Spleen (tissue), 11 donors: ENCODE measurements at regions not wholly inside any gene's neighbourhood (a gene's known extent, or its start where the extent isn't known, plus 50 kb on each side); places are given as distances from the start of the nearest gene placed in this dataset.

Experiments
- DNase-seq: peaks from one replicate; pipeline ENCODE4 v3.0.0-alpha.2; 2020
- H3K27ac ChIP-seq, 8 donors: fragments of 200-600 bp; sonication (generic) in 7 of 8; 1 replicate in 4 of 8; 2 replicates in 4 of 8; pipeline versions ENCODE4 v1.5.0 to v1.8.0; 2016 to 2021; ENCODE audit warnings: inconsistent platforms in 4 of 8, mild to moderate bottlenecking in 4 of 8, moderate library complexity in 1 of 8
- H3K27me3 ChIP-seq, 7 donors: fragments of 200-600 bp; sonication (generic) in 6 of 7; replicated peaks in 1 of 7; 1 replicate in 4 of 7; 2 replicates in 3 of 7; pipeline versions ENCODE4 v1.5.0 to v1.8.0; 2016 to 2021; ENCODE audit warnings: inconsistent platforms in 3 of 7, mild to moderate bottlenecking in 1 of 7
- H3K36me3 ChIP-seq, 6 donors: fragments of 200-600 bp; sonication (generic) in 5 of 6; 1 replicate in 4 of 6; 2 replicates in 2 of 6; pipeline versions ENCODE4 v1.5.0 to v1.8.0; 2016 to 2021; ENCODE audit warnings: inconsistent platforms in 2 of 6
- H3K4me1 ChIP-seq, 6 donors: fragments of 200-600 bp; sonication (generic) in 5 of 6; 1 replicate in 3 of 6; 2 replicates in 3 of 6; pipeline versions ENCODE4 v1.5.0 to v1.8.0; 2016 to 2021; ENCODE audit warnings: inconsistent platforms in 3 of 6
- H3K4me3 ChIP-seq, 8 donors: fragments of 200-600 bp; sonication (generic) in 7 of 8; 1 replicate in 4 of 8; 2 replicates in 4 of 8; pipeline versions ENCODE4 v1.5.0 to v1.8.0; 2016 to 2021; ENCODE audit warnings: inconsistent platforms in 4 of 8, mild to moderate bottlenecking in 4 of 8, moderate library complexity in 2 of 8
- H3K9me3 ChIP-seq, 8 donors: fragments of 200-600 bp; sonication (generic) in 7 of 8; 1 replicate in 4 of 8; 2 replicates in 4 of 8; pipeline versions ENCODE4 v1.5.0 to v1.8.0; 2016 to 2021; ENCODE audit warnings: inconsistent platforms in 4 of 8
- CTCF ChIP-seq, 11 experiments: fragments of 200-600 bp in 7 of 11; fragments of 450-650 bp in 4 of 11; sonication (generic) in 4 of 11; IDR thresholded peaks in 8 of 11; conservative IDR thresholded peaks in 3 of 11; 1 replicate in 7 of 11; 2 replicates in 4 of 11; pipeline versions ENCODE4 v1.4.0 to v1.8.0; 2016 to 2021; ENCODE audit warnings: antibody characterized with exemption in 11 of 11, inconsistent platforms in 4 of 11, mild to moderate bottlenecking in 1 of 11
- POLR2A ChIP-seq, 3 donors: fragments of 450-650 bp; IDR thresholded peaks; one replicate each; pipeline ENCODE4 v1.5.1; 2017; ENCODE audit warnings: antibody characterized with exemption in 3 of 3, mild to moderate bottlenecking in 1 of 3
- POLR2AphosphoS5 ChIP-seq, 3 donors: sonication (generic); formaldehyde crosslinking; IDR thresholded peaks; one replicate each; pipeline ENCODE4 v1.5.1; 2017; ENCODE audit warnings: antibody characterized with exemption in 3 of 3
- WGBS, 5 donors: extraction: QIAGEN DNeasy Blood & Tissue Kit in 3 of 5; methylation state at CpG; one replicate each; pipeline versions ENCODE4 v1.1.5 to v1.1.7; 2013 to 2018; 5-methylcytosine and 5-hydroxymethylcytosine counted together
- intact Hi-C: fragments of 100-400 bp; cut with DNase I; formaldehyde crosslinking; loops from one replicate; pipeline ENCODE4 v1.15.0; 2023; ENCODE audit warnings: low total_unique reads
- donor health status: healthy with polysubstance abuse.
- donor health status: DM: no; HTN: no; CAD: no; lungs with moderate emphysema.
- donor health status: DM: no; HTN: no; CAD: no.
- donor health status: Bipolar disorder and iron deficiency.
- donor health status: healthy.
- donor health status: DM: no; HTN: no; CAD: no.
- donor health status: DM: yes; HTN: yes; CAD: no.

DNA sequence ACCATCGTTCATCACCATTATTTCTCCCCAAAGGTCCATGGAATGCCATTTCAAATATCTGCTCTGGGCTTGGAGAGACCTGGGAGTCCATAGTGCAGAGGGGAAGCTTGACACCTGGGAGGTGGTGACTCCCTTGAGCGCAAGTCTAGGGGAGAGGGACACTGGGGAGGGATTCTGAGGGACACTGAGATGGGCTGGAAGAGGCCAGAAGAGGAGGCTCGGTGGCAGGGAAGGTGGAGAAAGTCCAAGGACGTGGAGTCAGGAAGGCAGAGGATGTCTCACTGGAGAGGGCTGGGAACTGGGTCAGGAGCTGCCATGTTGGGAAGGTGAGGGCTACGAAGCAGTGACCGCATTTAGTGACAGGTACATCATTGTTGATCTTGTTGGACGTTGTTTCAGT lies 160.3 kb upstream of the MVB12B start:
- DNase-seq: no peak
- Histone ChIP-seq H3K27me3 (peaks cover 0 to 58% (median 0%) of the 10 kb centered on the region in 7 donors), H3K9me3 (no peaks in the 10 kb centered on the region), H3K36me3 (no peaks in the 10 kb centered on the region), H3K4me1 (no peaks in the 10 kb centered on the region), H3K4me3 (no peak overlapping the region), H3K27ac (no peak overlapping the region)
- no peak for TF ChIP-seq CTCF (IDR thresholded peaks at IDR 0.05 in 8 of 11, conservative IDR thresholded peaks at IDR 0.05 in 3 of 11)
- no peak for TF ChIP-seq POLR2A (IDR thresholded peaks at IDR 0.05)
- no peak for TF ChIP-seq POLR2AphosphoS5 (IDR thresholded peaks at IDR 0.05)
- intact Hi-C loops: no loop called here
- WGBS, 5 donors: 80 to 91% (median 86%) methylated on average over 7 of the region's 7 CpGs

GRCh38 chr9:126166866-126167265 lies 159.8 kb upstream of the MVB12B start:
- Histone ChIP-seq H3K27ac (no peak overlapping the region), H3K4me3 (no peak overlapping the region), H3K9me3 (no peaks in the 10 kb centered on the region), H3K36me3 (no peaks in the 10 kb centered on the region), H3K27me3 (peaks cover 0 to 58% (median 0%) of the 10 kb centered on the region in 7 donors), H3K4me1 (no peaks in the 10 kb centered on the region)
- intact Hi-C loops: no loop called here
- WGBS, 5 donors: 83 to 91% (median 88%) methylated on average over 6 of the region's 6 CpGs
- TF ChIP-seq CTCF (IDR thresholded peaks at IDR 0.05 in 8 of 11, conservative IDR thresholded peaks at IDR 0.05 in 3 of 11): no peak
- peak; percentile 30 for DNase-seq

GRCh38 chr9:126169736-126170135 lies 156.9 kb upstream of the MVB12B start:
- Histone ChIP-seq H3K27me3 (peaks cover 0 to 37% (median 0%) of the 10 kb centered on the region in 7 donors), H3K4me1 (no peaks in the 10 kb centered on the region), H3K36me3 (no peaks in the 10 kb centered on the region), H3K27ac (no peak overlapping the region), H3K9me3 (peaks cover 0 to 7% (median 1%) of the 10 kb centered on the region in 8 donors), H3K4me3 (no peak overlapping the region)
- intact Hi-C loops: no loop called here
- peak; percentile 19 for DNase-seq
- TF ChIP-seq POLR2AphosphoS5 (IDR thresholded peaks at IDR 0.05) (no peak), CTCF (IDR thresholded peaks at IDR 0.05 in 8 of 11, conservative IDR thresholded peaks at IDR 0.05 in 3 of 11) (no peak), POLR2A (IDR thresholded peaks at IDR 0.05) (no peak)
- WGBS, 5 donors: 70 to 82% (median 75%) methylated on average over 4 of the region's 4 CpGs

DNA sequence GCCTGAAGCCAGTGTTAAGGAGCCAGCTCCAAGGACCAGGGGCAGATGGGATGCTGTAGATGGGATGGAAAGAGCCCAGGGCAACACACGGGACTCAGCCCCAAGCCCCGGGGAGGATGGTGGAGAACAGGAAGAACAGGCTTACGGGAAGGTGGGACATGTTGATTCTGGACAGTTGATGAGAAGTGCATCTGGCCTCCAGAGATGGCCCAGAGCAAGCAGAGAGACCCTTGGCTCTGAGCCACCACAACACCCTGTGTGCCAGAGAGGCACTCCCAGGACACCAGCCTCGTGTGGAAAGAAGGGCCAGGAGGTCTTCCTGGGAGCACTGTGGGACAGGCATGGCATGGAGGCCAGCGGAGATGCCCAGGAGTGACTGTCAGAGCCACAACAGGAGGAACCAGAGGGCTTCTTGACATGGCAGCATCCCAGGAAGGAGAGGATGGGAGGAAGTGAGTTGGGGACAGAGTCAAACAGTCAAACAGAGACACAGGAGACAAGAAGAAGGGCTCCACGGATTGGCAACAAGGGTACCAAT lies 156.3 kb upstream of the MVB12B start:
- DNase-seq: peak; percentile 20
- intact Hi-C loops: no loop called here
- H3K36me3 ChIP-seq: no peaks in the 10 kb centered on the region
- TF ChIP-seq POLR2AphosphoS5 (IDR thresholded peaks at IDR 0.05) (no peak), POLR2A (IDR thresholded peaks at IDR 0.05) (no peak), CTCF (IDR thresholded peaks at IDR 0.05 in 8 of 11, conservative IDR thresholded peaks at IDR 0.05 in 3 of 11) (no peak)
- H3K4me3 ChIP-seq: no peak overlapping the region
- H3K4me1 ChIP-seq: no peaks in the 10 kb centered on the region
- H3K27ac ChIP-seq: no peak overlapping the region
- peaks cover 0 to 31% (median 0%) of the 10 kb centered on the region in 7 donors for H3K27me3 ChIP-seq
- H3K9me3 ChIP-seq: peaks cover 0 to 13% (median 6%) of the 10 kb centered on the region in 8 donors
- WGBS, 5 donors: 78 to 86% (median 84%) methylated on average over 6 of the region's 6 CpGs
